8988T (cell line): ENCODE measurements at regions not wholly inside any gene's neighbourhood (a gene's known extent, or its start where the extent isn't known, plus 50 kb on each side); places are given as distances from the start of the nearest gene placed in this dataset.
"Not testable (repeated sequence)": the region's sequence is repeated elsewhere in the genome, so short reads cannot be mapped to it uniquely, and the experiment has no call there.

Experiments
- DNase-seq: peaks from one replicate; pipeline ENCODE4 v3.0.0; 2011

- no peak for DNase-seq
These were observed 887.9 kb upstream of the NDST4 start for GRCh38 chr4:116001291-116001690.

GRCh38 chr4:115986573-115986972 is 873.2 kb upstream of the NDST4 start:
- no peak for DNase-seq

DNA sequence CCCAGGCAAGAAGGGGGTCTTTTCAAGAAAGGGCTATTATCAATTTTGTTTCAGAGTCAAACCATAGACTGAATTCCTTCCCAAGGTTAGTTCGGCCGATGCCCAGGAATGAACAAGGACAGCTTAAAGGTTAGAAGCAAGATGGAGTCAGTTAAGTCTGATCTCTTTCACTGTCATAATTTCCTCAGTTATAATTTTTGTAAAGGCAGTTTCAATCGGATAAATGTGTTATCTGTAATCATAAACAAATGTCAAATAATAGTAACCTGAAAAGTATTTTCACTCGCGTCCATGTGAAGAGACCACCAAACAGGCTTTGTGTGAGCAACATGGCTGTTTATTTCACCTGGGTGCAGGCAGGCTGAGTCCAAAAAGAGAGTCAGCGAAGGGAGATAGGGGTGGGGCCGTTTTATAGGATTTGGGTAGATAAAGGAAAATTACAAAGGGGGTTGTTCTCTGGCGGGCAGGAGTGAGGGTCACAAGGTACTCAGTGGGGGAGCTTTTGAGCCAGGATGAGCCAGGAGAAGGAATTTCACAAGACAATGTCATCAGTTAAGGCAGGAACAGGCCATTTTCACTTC is 862.1 kb upstream of the NDST4 start:
- DNase-seq: not testable (repeated sequence)

DNA sequence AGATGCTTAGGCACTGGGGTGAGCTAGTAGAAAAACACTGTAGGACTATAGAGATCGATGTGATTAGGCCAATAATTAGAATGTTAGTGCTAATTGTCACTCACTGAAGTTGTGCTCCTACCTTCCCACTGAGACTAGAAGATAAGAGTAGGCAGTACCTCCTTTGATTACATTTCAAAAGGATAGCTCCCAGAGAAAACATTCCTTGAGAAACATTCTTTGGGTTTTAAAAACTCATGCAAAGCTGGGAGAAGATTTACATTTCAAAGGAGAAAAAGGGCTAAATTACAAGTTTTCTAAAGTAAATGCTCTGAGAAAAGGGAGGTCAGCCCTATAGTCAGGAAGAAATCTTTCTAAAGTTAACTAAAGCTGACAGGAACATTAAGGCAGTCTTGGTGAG is 860.3 kb upstream of the NDST4 start:
- DNase-seq: no peak

- DNase-seq: no peak
These were observed 859.5 kb upstream of the NDST4 start for GRCh38 chr4:115972967-115973366.

DNA sequence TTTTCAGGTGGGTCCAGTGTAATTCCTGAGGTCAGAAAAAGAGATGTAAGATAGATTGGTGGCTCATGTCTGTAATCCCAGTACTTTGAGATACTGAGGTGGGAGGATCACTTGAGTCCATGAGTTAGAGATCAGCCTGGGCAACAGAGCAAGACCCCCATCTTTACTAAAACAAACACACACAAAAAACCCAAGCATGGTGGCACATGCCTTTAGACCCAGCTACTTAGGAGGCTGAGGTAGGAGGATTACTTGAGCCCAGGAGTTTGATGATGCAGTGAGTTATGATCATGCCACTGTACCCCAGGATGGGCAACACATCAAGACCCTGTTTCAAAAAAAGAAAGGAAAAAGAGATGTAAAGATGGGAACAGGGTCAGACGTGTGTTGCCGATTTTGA is 857.4 kb upstream of the NDST4 start:
- no peak for DNase-seq

DNA sequence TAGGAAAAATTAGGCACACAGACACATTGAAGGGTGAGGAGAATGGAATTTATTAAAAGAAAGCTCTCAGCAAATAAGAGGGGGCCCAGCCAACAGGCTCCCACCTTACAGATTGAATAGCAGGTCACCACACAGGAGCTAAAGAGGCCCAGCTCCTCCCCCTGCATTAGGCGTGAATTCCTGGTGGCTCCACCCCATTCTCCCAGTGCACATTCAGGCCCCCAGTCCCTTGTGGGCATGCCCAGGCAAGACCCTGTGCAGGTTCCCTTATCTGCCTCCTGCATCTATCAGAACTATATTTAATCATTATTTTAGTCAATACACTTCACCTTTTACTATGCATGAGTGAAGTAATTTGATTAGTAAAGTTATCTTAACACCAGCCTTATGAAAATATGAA is 856.3 kb upstream of the NDST4 start:
- no peak for DNase-seq

GRCh38 chr4:115965588-115965987 is 852.2 kb upstream of the NDST4 start:
- DNase-seq: no peak

GRCh38 chr4:115956054-115956796 is 842.8 kb upstream of the NDST4 start:
- DNase-seq: not testable (repeated sequence)

DNA sequence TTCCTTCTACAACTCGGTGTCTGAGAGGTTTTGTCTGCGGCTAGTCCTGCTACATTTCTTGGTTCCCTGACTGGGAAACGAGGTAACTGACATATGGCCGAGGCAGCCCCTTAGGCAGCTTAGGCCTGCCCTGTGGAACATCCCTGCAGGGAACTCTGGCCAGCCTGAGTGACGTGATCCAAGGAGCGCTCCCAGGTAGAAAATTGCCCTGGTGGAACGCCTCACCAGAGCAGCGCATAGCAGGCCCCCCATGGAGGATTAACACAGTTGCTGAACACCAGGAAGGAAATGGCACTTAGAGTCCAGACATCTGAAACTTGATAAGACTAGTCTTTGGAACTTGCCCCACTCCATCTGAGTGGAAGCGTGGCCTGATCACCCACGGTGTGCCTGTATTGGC is 837.4 kb upstream of the NDST4 start:
- no peak for DNase-seq

DNA sequence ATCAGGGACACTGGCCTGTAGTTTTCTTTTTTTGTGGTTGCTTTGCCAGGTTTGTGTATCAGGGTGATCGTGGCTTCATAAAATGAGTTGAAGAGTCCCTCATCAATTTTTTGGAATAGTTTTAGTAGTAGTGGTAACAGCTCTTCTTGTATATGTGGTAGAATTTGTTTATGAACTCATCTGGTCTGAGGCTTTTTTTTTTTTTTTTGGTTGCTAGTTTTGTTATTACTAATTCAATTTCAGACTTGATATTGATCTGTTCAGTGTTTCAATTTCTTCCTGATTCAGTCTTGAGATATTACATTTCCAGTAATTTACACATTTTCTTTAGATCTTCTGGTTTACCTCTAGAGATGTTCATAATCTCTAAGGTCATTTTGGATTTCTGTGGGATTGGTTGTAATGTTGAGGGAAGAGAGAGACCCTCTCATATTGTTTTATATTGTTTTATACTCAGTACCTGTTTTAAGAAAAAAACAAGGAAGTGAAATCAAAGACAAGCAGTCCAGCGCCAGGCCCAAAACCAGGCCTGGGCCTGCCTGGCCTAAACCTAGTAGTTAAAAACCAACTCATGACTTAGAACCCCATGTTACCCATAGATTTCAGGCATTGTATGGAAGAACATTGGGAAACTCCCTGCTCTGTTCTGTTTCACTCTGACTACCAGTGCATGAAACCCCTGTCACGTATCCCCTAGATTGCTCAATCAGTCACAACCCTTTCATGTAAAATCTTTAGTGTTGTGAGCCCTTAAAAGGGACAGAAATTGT is 836.7 kb upstream of the NDST4 start:
- not testable (repeated sequence) for DNase-seq

- no peak for DNase-seq
These were observed 831.6 kb upstream of the NDST4 start for GRCh38 chr4:115945026-115945425.

- no peak for DNase-seq
These were observed 830.9 kb upstream of the NDST4 start for GRCh38 chr4:115944146-115944905.

DNA sequence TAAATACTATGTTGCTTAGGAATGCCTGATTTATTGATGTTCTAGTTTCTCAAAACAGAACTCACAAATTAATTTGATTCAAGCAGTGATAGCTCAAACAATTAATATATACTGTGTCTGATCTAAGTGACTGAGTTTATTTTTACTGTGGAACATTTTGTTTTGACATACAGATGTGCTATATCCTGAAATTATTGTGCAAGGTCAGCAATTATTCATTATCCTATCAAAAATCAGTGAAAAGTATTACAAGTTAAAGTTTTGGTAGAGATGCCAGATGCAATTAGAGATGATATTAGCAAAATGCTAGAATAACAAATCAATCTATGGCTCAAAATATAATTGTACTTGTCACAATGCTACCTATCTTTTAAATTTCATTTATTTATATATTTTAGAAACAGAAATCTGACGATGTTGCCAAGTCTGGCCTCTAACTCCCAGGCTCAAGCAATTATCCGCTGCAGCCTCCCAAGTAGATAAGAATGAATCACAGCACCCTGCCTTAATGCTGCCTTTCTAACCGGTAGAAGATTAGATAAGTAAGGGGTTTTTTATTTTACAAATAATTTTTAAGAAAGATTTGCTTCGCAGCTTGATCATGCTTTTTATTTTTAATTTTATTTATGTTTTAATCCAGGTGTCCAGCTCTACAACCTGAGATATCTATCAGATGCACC is 825.5 kb upstream of the NDST4 start:
- no peak for DNase-seq

GRCh38 chr4:115929373-115929772 is 816.0 kb upstream of the NDST4 start:
- no peak for DNase-seq

GRCh38 chr4:115927382-115927781 is 814.0 kb upstream of the NDST4 start:
- no peak for DNase-seq

- DNase-seq: no peak
These were observed 809.7 kb upstream of the NDST4 start for GRCh38 chr4:115923152-115923551.

GRCh38 chr4:115920637-115921036 is 807.2 kb upstream of the NDST4 start:
- DNase-seq: no peak

DNA sequence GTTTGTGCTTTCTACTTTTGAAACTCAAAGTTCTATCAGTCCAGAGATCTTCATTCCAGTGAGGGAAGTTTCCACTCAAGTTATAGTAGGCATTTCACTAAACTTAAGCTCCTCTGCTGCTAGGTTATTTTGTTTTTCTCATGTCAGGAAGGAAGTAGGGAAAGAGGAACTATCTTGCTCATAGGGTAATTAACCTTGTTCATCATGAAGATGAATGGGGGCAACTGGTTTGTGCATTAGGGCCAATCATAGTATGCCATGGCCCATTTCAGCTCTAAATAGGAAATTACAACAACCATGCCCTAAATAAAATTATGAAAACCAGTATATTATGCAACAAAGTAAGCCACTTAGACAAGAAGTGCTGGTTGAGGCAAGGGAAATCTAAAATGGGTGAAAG is 804.7 kb upstream of the NDST4 start:
- DNase-seq: no peak

DNA sequence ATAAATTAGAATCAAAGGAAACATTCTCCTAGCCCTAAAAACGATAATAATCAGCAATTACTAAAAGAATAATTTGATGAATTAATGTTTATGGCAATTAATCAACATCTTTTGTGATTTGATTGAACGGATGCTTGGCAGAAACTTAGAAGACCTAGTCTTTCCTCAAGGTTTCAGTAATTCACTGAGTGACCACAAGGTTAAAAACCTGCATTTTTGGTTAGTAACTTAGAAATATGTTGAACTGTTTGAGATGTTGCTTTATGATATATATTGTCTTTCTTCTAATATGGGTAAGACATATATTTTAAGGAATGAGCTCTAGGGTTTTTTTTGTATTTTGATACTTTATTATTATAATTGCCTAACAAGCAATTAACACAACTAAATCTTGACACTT is 793.0 kb upstream of the NDST4 start:
- DNase-seq: no peak

DNA sequence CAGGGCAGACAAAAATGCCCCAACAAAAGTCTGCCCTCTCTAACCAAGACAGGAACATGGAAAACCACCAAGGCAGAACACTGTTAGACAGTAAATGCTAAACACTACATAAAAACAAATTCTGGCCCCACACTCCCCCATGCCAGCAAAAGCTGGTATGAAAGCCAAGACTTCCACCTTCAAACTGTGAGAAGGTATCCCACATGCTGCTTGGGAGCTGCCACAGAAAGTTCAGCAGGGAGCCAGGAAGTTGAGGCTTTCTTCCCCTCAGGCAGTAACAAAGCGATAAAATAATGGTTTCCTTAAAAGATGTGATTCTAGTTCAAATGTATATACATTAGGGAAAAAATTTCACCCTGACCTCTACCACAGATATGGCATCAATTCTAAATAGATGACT is 770.4 kb upstream of the NDST4 start:
- no peak for DNase-seq

- DNase-seq: no peak
These were observed 769.8 kb upstream of the NDST4 start for GRCh38 chr4:115883231-115883630.

DNA sequence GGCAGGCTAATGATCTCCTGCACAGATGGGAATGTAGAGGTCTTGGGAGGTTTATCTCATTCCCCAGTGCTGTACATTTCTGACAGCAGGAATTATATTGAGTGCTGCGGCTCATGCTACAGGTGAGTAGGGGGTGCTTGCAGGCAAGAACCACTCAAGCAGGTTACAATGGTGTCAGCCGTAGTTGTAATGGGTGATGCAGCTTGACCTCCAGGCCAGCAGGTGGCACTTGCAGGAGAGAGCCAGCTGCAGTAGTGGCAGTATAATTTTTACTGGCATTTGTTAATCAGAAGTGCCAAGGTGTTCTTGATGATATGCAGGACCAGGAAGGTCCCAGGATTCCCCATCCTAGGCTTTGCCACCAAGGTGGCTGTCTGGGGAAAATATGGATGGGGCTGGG is 759.6 kb upstream of the NDST4 start:
- DNase-seq: no peak
